ENCODE measurements at regions not wholly inside any gene's neighbourhood (a gene's known extent, or its start where the extent isn't known, plus 50 kb on each side); places are given as distances from the start of the nearest gene placed in this dataset.

GRCh38 chr3:113086560-113087461, 96.0 kb downstream of the GTPBP8 start:
- no peak overlapping the region for H3K27ac ChIP-seq
- peak in 1 of 2 donors; percentile 37 for DNase-seq (ENCODE audit: low read depth in 1 of 2, low spot score in 1 of 2)

DNA sequence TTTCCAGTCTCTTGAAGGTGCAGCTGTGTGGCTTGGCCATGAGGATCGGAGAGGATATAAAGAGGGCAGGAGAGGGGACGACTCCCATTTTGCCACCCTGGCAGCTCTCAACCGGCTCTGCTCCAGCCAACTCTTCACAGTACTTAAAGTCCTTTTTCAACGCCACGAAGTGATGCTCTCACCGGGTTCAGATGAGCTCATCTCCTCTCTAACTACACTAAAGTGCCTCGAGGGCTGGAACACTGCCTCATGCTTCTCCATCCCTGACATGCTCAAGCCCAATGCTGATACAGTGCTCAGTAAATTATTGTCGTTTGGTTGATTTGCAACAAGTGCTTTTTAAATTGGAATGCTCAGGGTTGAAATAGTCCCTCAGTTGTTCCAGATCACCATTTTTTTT, 97.8 kb downstream of the GTPBP8 start:
- no peak overlapping the region for H3K27ac ChIP-seq

More at GRCh38 chr3:113086560-113087461, 96.0 kb downstream of the GTPBP8 start:
- H3K9me3 ChIP-seq (ENCODE audit: low read depth) = no peaks in the 10 kb centered on the region
- H3K4me3 ChIP-seq = no peak overlapping the region
- no peaks in the 10 kb centered on the region for H3K4me1 ChIP-seq (ENCODE audit: low read depth)
- H3K27me3 ChIP-seq = no peaks in the 10 kb centered on the region
- TF ChIP-seq, protein P1, sequence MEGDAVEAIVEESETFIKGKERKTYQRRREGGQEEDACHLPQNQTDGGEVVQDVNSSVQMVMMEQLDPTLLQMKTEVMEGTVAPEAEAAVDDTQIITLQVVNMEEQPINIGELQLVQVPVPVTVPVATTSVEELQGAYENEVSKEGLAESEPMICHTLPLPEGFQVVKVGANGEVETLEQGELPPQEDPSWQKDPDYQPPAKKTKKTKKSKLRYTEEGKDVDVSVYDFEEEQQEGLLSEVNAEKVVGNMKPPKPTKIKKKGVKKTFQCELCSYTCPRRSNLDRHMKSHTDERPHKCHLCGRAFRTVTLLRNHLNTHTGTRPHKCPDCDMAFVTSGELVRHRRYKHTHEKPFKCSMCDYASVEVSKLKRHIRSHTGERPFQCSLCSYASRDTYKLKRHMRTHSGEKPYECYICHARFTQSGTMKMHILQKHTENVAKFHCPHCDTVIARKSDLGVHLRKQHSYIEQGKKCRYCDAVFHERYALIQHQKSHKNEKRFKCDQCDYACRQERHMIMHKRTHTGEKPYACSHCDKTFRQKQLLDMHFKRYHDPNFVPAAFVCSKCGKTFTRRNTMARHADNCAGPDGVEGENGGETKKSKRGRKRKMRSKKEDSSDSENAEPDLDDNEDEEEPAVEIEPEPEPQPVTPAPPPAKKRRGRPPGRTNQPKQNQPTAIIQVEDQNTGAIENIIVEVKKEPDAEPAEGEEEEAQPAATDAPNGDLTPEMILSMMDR (IDR thresholded peaks at IDR 0.05; ENCODE audit: low read depth, low read length) = no peak
- no peaks in the 10 kb centered on the region for H3K36me3 ChIP-seq

GRCh38 chr3:113091417-113091816, 100.6 kb downstream of the GTPBP8 start:
- H3K4me3 ChIP-seq = no peak overlapping the region
- H3K4me1 ChIP-seq (ENCODE audit: low read depth) = no peaks in the 10 kb centered on the region
- no peak overlapping the region for H3K27ac ChIP-seq
- H3K36me3 ChIP-seq = no peaks in the 10 kb centered on the region
- H3K27me3 ChIP-seq = no peaks in the 10 kb centered on the region
- no peaks in the 10 kb centered on the region for H3K9me3 ChIP-seq (ENCODE audit: low read depth)
- no peak for DNase-seq (ENCODE audit: low read depth in 1 of 2, low spot score in 1 of 2)
- TF ChIP-seq, protein P1 (IDR thresholded peaks at IDR 0.05; ENCODE audit: low read depth, low read length) = no peak

More for the DNA sequence above, 97.8 kb downstream of the GTPBP8 start:
- Histone ChIP-seq H3K9me3 (ENCODE audit: low read depth) (no peaks in the 10 kb centered on the region), H3K4me3 (no peak overlapping the region), H3K4me1 (ENCODE audit: low read depth) (no peaks in the 10 kb centered on the region), H3K27me3 (no peaks in the 10 kb centered on the region), H3K36me3 (no peaks in the 10 kb centered on the region)
- TF ChIP-seq, protein P1 (IDR thresholded peaks at IDR 0.05; ENCODE audit: low read depth, low read length) = no peak
- no peak for DNase-seq (ENCODE audit: low read depth in 1 of 2, low spot score in 1 of 2)

DNA sequence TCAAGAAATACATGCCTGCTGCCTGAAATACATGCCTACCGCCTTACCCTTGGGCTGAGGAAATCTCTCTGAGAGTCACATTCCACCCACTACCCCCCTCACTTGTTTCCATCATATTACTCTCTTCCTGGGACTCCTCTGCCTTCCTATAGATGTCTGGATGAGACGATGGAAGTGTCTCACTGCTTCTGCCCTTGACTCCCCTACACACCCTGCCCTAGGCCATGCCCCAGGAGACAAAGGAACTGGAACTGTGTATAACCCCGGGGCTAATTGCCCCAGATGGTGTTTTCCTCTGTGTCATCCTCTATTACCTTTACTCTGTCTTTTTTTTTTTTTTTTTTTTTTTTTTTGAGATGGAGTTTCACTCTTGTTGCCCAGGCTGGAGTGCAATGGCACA, 102.0 kb downstream of the GTPBP8 start:
- TF ChIP-seq, protein P1 (IDR thresholded peaks at IDR 0.05; ENCODE audit: low read depth, low read length) = no peak
- no peak overlapping the region for H3K4me3 ChIP-seq
- DNase-seq (ENCODE audit: low read depth in 1 of 2, low spot score in 1 of 2) = no peak
- H3K27me3 ChIP-seq = no peaks in the 10 kb centered on the region
- no peaks in the 10 kb centered on the region for H3K9me3 ChIP-seq (ENCODE audit: low read depth)
- no peaks in the 10 kb centered on the region for H3K36me3 ChIP-seq
- H3K27ac ChIP-seq = no peak overlapping the region
- no peaks in the 10 kb centered on the region for H3K4me1 ChIP-seq (ENCODE audit: low read depth)

GRCh38 chr3:113094337-113095221, 103.8 kb downstream of the GTPBP8 start:
- Histone ChIP-seq H3K27ac (no peak overlapping the region), H3K36me3 (no peaks in the 10 kb centered on the region), H3K9me3 (ENCODE audit: low read depth) (no peaks in the 10 kb centered on the region), H3K4me1 (ENCODE audit: low read depth) (no peaks in the 10 kb centered on the region), H3K27me3 (no peaks in the 10 kb centered on the region), H3K4me3 (no peak overlapping the region)
- DNase-seq (ENCODE audit: low read depth in 1 of 2, low spot score in 1 of 2) = no peak
- TF ChIP-seq, protein P1 (IDR thresholded peaks at IDR 0.05; ENCODE audit: low read depth, low read length) = no peak

Data from cardiac muscle cell (in vitro differentiated cells and primary cell).